ENCODE measurements at regions not wholly inside any gene's neighbourhood (a gene's known extent, or its start where the extent isn't known, plus 50 kb on each side); places are given as distances from the start of the nearest gene placed in this dataset.

DNA sequence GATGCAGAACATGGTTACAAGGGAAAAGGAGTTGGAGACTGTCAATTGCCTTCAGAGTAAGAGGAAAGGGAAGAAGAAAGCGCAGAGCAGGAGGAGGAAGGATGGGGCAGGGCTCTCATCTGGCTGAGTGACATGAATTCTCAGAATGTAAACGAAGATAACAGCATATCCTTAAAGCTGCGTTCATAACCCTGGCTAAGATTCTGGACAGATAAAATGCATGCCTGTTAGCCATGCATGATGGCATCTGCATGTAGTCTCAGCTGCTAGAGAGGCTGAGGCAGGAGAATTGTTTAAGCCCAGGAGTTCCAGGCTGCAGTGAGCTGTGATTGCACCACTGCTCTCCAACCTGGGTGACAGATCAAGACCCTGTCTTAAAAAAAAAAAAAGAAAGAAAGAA lies 493.5 kb upstream of the PRKX start:
- no peak for DNase-seq

DNA sequence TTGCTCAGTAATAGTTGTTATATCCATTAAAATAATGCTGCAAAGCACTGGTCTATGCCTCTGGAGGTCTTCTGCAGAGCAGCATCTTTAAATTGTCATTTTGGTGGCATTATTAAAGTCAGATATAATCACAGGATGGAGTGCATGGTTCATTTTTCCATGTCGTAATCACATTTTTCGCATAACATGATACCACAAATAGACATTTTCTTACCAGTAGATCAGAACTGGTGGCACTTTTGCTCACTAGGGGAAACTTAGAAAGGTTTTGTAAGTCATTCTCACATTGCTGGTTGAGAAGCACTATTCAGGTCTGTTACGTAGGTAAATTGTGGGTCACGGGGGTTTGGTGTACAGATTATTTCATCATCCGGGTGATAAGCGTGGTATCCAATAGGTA lies 484.5 kb upstream of the PRKX start:
- DNase-seq = no peak

DNA sequence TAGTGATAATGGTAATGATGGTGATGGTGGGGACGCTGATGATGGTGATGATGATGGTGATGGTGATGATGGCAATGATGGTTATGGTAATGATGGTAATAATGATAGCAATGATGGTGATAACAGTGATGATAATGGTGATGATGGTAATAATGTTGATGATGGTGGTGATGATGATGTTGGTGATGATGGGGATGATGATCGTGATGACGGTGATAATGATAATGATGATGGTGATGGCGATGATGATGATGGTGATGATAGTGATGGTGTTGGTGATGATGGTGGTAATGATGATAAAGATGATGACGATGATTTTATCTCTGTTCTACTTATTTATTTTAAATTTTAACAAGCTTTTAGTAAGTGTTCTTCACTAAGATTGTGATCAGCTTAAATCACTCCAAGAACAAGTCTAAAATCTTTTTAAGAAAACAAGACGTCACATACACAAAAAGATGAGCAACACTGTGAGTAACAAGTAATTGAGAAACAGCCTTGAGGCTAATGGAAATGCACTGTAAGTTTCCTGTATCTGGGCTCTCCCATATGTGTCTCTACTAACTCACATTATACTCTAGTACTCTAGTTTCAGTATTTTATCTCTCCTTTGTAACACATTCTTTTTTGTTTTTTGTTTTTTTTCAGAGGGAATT lies 480.2 kb upstream of the PRKX start:
- no peak for DNase-seq

DNA sequence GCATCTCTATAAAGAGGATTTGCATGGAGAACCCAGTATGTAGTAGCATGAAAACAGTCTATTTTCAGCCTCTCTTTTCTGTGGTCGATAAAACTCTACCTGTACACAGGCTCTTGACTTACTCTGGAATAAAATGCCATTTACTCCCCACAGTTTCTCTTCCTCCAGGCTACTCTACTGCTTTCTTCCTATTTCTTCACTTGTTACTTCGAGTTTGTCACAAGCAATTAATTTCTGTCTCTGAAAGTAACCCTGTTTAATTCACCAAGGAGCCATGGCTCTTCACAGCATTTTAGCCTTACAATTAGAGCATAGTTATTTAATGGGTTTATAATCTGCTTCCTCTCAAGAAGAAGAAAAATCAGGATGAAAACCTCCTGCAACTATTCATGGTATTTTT lies 472.9 kb upstream of the PRKX start:
- DNase-seq = no peak

DNA sequence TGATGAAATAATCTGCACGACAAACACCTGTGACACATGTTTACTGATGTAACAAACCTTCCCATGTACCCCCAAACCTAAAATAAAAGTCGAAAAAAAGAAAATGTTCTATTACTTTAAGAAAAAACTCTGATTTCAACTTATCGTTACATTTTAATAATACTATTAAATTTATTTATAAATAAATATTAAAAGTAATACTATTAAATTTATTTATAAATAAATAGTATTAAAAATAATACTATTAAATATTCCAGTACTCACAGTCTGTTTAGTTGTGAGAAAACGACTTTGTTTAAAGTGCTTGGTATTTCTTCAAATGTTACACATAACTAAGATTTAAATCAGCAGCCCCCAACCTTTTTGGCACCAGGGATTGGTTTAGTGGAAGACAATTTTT lies 471.6 kb upstream of the PRKX start:
- no peak for DNase-seq

DNA sequence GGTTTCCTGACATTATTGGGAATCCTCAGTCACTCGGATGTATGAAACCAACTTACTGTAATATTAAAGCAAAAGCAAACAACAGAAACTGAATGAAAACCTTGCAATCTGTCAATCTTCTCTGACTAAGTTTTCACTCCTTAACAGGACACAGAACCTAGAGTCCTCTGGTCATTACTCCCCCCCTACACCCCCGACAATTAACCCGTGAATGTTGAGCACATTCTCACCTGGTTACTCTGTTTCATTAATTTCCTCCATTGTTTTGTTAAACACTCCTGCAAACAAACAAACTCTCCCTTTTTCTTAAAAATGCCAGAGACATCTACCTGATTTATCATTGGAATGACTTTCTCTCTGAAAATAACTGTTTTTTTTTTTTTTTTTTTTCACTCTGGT lies 469.0 kb upstream of the PRKX start:
- no peak for DNase-seq

DNA sequence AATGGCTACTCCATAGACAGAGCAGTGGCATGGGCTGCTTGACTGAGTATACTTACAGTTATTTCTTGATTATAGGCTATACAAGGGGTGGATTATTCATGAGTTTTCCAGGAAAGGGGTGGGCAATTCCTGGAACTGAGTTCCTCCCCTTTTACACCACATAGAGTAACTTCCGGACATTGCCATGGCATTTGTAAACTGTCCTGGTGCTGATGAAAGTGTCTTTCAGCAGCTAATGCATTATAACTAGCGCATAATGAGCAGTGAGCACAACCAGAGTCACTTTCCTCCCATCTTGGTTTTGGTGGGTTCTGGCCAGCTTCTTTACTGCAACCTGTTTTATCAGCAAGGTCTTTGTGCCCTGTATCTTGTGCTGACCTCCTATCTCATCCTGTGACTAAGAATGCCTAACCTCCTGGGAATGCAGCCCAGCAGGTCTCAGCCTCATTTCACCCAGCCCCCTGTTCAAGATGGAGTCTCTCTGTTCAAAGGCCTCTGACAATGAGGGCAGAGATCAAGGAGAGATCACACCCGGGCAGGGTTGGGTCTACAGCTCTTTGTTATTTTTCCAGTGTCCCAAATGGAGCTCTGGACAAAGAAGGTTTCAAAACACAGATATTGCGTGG lies 468.4 kb upstream of the PRKX start:
- DNase-seq = no peak

DNA sequence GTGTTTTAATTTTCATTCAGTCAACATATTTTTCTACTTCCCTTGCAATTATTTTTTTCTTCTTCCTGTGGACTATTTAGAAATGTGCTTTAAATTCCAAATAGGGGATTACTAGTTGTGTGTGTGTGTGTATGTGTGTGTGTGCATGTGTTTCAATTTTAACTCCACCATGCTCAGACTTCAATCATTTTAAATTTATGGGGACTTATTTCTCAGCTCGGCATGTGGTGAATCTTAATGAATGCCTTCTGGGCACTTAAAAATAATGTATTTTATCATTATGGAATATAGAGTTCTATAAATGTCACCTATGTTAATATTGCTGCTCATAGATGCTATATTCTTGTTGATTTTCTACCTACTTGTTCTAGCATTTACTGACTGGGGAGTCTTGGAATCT lies 465.6 kb upstream of the PRKX start:
- no peak for DNase-seq

DNA sequence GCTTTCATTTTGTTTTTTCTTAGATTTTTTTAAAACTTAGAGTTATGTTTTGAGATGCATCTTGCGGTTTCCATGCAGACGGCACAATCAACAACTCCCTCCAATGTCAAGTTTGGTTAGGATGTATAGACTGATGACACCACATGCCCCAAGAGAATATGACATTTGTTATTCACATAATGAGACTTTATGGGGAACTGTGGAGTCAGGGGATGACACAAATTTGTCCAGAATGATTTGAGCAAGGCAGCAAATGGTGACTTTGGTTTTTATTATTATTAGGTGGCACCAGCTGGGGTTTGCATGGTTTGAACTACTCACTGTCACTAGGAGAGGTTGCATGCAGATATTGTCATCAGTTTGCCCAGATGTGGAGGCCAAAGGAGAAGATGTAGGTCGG lies 461.8 kb upstream of the PRKX start:
- DNase-seq = no peak

DNA sequence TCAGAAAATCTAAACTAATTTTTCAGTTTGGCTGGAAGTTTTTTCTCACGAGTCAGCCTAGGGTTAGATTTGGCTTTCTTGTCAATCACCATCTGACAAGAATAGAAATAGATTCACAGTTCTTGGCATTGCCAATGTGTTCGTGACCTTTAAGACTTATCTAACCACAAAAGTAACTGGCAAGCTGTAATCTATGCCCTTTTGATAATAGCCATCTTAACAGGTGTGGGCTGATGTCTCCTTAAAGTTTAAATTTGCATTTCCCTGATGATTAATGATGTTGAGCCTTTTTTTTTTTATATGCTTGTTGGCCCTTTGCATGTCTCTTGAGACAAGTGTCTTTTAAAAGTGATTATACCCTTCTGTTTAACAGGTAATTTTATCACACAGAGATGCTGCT lies 460.3 kb upstream of the PRKX start:
- no peak for DNase-seq

DNA sequence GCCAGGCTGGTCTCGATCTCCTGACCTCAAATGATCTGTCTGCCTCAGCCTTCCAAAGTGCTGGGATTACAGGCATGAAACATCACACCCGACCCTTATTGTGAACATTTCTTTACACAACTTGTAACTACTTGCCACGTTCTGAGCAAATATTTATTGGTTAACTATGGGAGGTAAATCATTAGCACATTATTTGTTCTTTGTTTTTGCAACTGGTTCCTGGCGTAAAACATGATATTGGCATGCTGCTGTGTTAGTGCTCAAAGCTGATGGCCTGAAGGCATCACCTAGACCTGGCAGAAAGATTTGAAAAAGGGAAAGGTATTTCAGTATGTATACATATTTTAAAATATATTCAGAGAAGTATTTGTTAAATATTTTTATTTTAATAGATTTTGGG lies 438.3 kb upstream of the PRKX start:
- DNase-seq = no peak

DNA sequence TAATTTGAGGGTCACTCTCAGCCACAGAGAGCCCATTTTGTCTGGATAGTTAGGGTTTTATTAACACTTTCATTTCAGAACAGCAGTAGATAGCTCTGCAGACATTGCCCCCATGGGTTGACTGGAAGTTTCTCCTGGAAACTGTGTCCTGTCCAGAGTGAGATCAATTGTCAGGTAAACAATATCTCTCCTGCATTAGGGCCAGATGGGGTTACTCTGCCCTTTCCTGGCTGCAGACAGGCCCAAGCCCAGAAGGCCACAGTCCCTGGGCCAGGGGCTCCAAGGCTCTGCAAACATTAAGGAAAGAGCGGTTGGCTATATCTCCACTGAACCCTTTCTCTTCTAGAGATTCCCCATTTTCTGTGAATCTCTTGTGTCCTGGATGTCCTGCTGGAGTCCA lies 436.8 kb upstream of the PRKX start:
- no peak for DNase-seq

DNA sequence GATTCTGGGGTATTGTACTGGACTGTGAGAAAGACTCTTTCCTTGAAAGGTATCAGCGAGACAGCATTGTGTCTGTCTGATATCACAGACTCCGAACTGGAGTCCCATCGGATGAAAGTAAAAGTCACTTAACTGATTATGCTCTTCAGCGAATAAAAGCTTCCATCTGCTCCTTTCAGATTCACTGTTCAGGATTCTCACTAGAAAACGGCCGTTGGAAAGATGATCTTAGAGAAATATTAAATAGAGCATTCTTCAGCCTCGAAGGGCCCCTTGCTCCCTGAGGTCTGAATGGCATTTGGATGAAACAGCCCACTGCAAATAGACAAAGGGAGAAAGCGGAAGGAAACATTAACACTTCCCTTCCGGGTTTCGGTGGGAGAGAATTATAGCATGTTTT lies 416.2 kb upstream of the PRKX start:
- no peak for DNase-seq

DNA sequence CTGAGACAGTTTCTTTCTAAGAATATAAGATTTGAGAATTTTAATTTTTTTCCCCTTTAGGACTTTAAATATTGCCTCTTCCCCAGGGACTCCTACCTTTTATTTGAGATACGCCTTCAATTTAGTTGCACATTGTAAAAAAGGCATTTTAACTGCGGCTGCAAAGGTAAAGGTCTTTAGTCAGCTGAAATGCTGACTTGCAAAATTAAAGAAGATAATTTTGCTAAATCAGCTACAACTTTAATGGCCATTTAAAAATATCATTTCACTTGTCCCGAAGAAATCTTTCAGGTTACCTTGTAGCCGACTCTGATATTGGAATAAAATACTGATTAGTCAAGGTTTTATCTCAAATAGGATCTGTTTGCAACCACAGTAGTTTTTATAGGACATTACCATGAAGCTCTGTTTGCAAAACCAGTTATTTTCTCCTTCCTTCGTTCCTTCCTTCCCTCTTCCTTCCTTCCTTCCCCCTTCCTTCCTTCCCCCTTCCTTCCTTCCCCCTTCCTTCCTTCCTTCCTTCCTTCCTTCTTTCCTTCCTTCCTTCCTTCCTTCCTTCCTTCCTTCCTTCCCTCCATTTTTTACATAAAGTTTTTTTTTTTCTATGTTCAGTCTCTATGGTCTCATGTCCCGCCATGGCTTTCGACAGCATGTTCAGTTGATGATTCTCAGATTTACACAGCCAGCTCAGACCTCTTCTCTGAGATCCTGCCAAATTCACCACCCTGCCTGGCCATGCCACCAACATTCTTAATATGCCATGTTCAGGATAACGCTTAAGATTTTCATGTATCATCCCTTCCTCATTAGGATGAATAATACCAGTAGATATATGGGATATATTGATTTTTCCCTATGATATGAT lies 405.4 kb upstream of the PRKX start:
- DNase-seq = no peak

DNA sequence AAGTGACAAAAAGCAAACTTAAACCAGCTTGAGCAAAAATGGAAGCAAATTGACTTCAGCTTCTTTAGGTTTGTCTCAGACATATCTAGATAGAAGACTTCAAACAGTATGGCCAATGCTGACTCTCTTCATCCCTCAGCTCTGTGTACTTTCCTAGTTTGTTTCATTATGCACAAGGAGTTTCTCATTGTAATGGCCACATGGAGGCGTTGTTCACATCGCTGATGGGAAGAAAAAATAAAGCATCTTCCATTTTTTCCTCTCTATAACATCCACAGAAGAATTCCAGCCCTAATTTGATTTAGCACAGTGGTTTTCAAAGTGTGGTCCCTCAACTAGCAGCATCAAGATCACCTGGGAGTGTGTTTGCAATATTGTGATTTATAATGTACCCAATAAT lies 397.5 kb upstream of the PRKX start:
- DNase-seq = no peak

DNA sequence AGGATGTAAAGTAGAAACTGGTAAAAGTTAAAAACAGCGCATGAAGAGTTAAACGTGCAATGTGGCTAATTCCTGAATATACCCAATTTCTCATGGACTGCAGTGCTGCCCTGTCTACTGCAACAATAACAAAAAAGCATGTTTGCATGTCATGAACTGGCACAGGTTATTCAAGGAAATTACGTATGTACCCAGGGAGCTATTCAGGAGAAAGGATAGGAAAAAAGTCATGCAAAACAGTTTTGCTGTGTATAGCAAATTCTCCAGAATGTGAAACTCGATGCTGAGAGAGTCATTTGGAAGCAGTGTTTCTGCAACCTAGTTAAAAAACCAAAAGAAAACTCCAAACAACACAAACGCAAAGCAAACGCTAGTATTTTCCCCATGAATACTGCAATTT lies 381.5 kb upstream of the PRKX start:
- no peak for DNase-seq

DNA sequence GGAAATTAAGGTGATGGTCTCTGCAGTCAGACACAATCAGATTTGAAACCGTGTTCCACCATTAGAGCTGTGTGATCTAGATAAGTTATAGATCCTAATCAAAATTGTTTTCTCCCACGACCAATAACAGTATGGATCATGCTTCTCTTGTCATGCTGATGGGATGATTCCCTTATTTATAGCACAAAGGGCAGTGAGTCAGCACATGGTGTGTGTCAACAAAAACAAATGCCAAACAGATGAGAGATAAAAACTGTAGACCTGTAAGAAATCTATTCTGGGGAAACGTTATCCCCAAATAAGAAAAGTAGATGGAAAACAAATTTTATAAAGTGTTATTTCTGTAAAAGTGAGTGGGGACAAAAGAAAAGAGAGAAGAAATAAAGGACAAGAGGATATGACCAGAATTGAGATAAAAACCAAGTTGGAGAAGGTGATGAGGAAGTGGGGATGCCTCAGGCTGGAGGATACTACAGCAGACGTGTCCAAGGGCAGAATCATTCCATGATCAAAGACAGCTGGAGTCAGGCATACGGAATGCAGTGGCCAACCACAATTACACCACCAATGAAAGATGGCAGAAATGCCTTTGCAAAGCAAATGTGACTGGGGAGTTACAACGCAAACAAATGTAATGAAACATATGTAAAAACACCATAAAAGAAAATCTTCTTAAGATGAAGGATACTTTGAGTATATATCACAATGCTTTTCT lies 377.8 kb upstream of the PRKX start:
- DNase-seq = no peak

DNA sequence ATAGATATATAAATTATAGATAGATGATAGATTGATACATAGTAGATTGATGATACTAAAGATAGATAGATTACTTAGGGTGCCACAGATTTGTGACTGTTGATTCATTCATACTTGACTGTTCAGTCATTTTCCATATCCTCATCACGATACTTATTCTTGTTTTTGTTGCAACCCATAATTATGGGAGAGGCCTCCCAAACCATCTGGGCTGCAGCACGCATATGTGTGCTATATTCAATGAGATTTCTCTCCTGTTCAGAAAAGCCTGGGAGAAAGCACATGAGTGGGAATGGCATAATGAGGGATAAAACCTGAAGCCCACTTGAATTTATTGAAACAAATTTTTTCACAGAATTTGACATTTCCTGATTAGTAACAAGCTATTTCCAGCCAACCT lies 346.4 kb upstream of the PRKX start:
- no peak for DNase-seq

DNA sequence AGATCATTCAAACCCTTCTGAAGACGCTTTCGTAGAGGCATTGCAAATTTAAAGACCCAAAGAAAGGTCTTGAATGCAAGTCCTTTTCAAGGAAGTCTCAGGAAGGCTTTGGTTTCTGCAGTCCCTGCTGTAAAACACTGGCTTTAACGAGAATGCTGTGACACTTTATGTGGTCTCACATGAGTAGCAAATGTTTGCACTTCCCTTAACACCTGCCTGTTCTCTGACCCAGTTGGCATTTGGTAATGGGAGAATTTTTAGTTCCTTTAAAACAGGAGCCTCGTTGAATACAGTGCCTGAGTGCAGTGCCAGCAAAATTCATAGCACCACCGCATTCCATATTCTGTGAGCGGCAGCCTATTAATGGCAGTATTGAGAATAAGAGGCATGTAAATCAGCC lies 330.5 kb upstream of the PRKX start:
- peak; percentile 20 for DNase-seq

DNA sequence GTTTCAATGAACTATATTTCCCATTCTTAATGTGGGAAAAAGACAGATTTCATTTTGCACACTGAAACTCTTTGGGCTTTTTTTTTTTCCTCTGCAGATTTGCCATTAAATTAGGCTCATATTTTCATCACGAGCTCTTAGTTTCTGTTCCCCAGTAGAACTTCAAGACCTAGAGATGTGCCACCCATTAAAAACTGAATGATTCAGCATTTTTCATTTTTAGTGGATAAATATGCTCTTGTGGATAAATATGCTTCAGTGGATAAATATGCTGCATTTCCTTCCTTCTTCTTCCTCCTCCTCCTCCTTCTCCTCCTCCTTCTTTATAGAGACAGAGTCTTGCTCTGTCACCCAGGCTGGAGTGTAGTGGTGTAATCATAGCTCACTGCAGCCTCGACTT lies 322.4 kb upstream of the PRKX start:
- no peak for DNase-seq

DNA sequence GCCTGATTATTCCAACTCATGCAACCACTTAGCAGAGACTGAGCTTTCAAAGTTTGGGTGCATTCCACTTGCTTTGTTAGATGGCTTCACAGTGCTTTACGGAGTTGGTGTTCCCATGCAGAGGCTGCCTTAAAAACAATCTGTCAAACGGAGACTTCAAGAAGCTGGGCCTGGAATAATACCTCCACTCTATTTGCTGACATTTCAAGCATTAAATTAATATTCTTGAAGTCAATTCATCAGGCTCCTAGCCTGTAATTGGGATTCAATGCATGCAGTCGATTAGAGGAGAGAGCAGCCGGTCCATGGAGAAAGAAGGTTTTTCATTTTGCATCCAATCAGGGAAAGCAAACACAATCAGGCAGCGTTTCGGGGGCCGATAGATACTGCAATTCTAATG lies 314.7 kb upstream of the PRKX start:
- no peak for DNase-seq

DNA sequence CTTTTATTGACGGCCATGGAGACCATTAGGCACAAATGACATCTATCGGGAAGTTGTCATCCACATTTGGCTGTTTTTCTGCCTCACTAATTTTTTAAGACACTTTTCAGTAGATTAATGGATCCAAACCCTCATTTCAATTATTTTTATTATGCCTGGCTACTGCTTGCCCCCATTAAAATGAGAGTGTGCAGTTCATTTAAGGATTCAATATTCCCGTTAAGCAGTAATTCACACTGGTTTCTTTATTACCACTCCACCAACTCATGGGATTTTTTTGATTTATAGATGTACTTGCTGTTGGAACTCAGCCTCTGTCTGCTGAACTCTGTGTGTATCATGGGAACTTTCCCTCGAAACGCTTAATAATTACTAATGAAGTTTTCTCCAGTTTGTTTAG lies 291.8 kb upstream of the PRKX start:
- DNase-seq = no peak

DNA sequence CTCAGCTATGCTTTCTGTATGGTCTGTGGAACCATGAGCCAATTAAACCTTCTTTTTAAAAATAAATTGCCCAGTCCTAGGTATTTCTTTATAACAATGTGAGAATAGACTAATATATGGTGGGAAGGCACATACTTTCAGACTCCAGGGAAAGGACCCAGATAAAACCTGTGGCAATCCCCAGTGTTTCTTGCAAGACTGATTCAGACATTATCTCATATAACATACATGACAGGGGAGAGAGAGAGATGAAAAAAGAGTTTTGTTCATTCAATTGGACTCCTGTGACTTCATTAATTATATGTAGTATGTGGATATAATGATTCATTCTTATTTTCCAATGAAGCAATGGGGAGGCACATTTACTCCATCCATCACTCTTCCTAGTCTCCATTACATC lies 291.4 kb upstream of the PRKX start:
- DNase-seq = no peak

DNA sequence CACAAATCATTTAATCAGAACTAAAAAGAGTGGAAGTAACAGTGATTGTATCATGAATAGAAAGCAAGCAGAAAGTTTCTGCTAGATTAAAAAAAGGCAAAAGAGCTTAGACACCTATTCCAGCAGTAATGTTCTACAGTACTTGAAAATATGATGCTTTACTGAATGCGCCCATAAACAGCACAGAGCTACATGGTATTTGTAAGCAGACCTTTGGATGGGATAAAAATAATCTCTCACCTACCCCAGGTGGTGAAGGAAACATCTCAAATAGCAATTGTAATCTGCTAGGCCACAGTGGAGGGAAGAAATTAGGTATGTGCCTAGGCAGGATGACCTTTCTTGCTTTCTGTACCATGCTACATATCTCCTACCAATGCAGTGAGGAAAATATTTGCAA lies 280.9 kb upstream of the PRKX start:
- no peak for DNase-seq

Data from DMS153 (cell line).